HG02943 (cell line): ENCODE measurements at regions not wholly inside any gene's neighbourhood (a gene's known extent, or its start where the extent isn't known, plus 50 kb on each side); places are given as distances from the start of the nearest gene placed in this dataset.
"Not testable (repeated sequence)": the region's sequence is repeated elsewhere in the genome, so short reads cannot be mapped to it uniquely, and the experiment has no call there.

Source experiments
- ATAC-seq: cut with Tn5 transposase; IDR thresholded peaks from one replicate; pipeline ENCODE4 v1.9.1; 2021; ENCODE audit warnings: mild to moderate bottlenecking, low read depth, moderate library complexity; ENCODE audit not compliant: unreplicated experiment

DNA sequence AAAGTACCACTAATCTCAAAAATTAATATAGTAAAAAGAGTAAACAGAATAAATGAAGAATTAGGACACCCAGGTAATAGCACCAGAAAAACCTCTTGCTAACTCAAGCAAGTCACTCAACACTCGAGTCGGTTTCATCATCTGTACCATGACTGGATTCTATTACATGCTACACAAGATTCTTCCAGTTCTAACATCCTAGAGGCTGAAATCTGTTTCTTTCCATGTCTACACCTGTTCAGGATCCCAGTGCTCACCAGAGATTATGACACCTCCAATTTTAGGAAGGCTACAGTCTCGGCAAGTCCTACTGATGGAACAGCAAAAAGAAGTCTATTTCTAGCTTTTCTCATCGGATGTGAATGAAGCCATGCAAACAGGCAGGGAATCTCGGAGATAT is 95.3 kb upstream of the ANK3 start:
- no peak for ATAC-seq

DNA sequence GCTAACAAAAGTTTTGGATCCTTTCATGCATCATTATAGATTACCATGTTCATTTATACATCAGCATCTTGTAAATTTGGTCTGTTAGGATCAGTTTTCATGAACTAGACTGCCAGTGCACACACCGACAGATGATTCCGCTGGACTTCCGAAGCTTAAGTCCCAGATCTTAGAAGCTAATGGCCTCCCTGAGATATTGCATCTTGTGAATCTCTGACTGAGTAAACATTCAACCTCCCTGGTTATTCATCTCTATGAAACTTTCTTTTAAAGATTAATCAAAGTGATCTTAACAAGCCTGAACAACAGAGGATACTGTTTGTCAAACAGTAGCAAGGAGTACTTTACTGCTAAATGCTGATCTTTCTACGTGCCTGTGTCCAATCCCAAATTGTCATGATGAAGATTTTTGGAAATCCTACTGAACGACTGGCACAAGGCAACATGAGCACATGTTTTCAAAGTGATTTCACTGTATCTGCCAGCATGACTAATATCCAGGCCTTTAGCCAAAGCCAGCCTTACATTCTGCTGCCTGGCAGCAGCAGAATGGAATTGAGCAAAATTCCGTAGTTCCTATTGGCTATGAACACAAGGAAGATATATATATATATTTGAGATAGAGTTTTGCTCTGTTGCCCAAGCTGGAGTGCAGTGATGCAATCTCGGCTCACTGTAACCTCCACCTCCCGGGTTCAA is 91.3 kb upstream of the ANK3 start:
- ATAC-seq, result no peak

DNA sequence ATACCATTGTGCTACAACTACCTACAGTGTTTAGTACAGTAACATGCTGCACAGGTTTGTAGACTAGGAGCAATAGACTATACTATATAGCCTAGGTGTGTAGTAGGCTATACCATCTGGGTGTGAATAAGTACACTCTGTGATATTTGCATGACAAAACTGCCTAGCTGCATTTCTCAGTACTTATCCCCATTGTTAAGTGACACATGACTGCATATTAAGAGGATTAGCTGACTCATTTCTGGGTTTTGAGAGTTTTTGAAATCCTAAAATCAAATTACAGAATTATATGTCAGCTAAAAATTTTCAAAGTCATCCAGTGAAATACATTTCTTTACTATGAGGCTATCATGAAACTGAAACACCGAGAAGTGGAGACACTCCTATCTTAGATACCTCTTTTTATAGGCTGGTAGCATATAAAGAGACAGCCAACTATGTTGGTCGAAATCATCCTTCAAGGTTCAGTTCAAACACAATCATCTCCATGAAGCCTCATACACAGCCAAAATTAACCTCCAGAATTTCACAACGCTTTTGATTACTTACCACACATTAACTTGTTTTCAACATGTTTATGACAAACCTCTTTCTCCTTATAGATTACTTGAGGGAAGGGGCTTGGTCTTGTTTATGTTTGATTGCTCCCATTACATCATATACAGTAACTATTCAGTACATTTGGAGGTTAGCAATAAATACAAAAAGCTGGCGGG is 89.8 kb upstream of the ANK3 start:
- ATAC-seq, result no peak

DNA sequence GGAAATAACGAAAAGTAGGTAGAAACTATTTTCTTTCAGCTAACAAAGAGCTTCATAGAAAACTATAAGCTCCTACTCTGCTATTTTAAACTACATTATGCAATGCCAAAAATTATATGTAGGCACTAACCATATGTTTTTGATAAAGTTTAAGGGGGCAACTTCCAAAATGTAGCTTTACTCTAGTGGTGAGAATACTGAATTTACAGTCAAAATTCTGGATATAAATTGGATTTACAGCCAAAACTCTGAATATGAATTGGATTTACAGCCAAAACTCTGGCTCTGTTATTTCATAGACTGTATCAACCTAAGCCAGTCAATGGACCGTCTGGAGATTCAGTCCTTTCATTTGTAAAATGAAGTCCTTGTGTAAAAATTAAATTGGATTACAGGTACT is 86.8 kb upstream of the ANK3 start:
- ATAC-seq, result no peak

DNA sequence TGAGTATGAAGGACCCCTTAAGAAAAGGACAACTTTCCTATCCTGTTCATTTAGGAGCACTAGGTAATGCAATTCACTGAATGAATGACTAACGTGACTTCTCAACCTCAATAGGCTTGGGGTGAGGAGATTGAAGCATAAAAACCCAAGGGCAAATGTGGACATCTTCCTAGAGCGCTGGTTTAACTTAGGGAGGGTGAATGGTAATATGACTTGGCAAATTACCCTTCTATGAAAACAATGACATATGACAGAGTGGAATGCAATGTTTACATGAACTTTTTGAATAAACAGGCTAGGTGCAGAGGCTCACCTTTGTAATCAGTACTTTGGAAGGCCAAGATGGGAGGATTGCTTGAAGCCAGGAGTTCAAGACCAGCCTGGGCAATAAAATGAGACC is 83.9 kb upstream of the ANK3 start:
- no peak for ATAC-seq

DNA sequence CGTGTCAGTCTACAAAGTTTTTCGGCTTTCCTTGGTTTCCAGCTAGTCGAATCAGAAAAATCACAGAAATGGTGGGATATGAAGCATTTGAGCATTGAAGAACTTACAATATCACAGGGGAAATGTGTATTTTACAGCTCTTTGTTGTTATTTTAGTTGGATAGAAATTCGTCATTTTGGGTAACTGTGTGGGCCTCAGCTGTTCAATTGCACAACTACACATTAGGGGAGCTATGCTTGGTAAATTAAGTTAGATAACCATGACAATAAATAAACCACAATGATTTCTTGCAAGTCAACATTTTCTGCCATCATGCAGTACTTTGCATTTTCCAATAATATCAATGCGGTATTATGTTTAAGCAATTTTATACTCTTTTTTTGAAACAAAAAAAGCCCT is 80.4 kb upstream of the ANK3 start:
- ATAC-seq, result no peak

DNA sequence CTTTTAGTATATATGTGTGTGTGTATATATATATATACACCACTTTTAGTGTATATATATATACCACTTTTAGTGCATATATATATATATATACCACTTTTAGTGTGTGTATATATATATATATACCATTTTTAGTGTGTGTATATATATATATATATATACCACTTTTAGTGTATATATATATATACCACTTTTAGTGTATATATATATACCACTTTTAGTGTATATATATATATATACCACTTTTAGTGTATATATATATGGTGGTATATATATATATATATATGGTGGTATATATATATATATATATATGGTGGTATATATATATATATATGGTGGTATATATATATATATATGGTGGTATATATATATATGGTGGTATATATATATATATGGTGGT is 79.5 kb upstream of the ANK3 start:
- ATAC-seq, result not testable (repeated sequence)

DNA sequence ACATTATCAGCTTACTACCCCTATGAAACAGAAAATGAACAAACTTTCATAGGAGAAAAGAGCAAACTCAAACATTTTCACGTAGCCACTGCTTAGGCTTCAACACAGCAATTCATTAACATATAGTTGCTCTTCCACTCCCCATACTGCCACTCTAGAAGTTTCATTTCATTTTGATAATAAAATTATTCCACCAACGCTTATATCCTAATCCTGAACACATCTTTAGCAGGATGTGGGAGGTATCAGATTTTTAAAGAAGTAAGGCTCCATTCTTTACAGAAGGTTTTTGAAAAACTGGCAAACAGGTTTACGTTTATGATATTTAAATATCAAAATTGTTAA is 77.5 kb upstream of the ANK3 start:
- ATAC-seq, result no peak

DNA sequence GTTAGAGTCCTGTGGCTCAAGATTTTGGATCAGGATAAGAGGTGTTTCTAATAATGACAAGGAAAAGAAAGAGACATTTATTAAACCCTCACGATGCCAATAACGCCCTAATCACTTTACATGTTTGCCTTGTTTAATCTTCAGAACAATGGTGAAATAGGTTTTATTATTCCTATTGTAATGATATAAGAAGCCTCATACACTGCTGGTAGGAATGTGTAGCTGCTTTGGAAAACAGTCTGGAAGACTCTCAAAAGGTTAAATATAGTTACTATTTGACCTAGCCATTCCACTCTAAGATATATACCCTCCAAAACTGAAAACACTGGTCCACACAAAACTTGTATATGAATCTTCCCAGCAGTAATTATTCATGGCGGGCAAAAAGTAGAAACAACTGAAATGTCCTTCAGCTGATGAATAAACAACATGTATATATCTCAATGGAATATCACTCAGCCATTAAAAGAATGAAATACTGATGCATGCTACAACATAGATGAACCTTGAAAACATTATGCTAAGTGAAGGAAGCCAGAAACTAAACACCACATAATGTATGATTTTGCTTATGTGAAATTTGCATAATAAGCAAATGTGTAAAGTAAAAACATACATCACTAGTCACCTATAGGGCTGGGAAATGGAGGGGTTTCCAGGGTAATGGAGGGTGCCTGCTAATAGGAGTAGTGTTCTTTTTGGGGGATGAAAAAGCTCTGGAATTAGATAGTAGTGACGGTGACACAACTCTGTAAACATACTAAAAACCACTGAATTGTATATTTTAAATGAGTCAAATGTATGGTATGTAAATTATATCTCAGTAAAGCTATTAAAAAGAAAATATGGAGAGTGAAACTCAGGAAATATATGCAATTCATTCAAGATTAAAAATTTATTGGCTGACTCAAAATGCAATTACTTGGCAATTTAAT is 76.9 kb upstream of the ANK3 start:
- no peak for ATAC-seq

DNA sequence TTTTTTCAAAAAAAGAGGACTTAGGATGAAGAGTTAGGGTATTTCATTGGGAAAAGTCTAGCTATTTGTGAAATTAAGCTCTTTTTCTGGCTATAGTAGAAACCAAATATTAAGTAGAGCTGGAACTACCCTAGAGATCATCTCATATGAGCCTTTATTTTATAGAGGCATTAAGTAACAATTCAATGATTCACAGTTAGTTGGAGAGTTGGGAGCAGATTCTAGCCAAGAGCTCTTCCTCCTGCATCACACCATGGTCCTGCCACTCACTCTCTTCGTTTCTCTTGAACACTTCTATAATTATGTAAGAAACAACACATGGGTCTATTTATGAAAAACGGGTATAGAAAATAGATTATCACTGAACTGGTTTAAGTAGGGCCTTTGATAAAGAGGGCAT is 76.1 kb upstream of the ANK3 start:
- ATAC-seq, result no peak

DNA sequence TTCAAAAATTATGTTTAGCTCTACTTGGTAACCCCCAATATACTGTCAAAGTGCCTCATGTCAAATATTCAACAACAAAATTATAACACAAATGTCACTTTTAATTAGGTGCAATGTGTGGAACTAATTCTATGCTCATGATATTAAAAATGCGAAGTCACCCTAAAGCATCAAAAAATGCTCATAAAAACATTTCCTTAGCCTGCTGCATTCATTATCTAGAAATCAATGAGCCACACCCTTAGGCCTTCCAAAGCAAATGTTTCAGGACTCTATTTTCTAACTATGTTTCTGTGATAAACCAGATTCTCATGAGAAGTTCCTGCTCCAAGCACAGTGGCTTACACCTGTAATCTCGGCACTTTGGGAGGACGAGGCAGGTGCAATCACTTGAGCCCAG is 75.0 kb upstream of the ANK3 start:
- ATAC-seq, result no peak

DNA sequence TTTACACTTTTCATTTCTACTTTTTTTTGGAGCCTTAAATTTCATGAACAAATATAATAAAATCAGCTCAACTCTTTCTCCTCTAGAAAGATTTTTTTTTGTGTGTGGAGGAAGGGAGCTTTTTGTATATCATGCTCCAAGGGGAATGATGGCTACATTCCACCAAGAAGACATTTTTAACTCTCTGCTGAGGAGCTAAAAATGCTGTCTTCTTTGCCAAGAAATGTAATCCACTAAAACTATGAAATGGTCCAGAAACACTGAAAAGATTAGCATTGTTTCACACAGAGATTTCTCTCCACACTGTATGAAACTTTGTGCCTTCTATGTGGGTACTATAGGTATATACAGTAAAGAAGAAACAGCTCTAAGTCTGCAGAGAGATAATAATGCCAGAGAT is 74.1 kb upstream of the ANK3 start:
- ATAC-seq, result no peak

DNA sequence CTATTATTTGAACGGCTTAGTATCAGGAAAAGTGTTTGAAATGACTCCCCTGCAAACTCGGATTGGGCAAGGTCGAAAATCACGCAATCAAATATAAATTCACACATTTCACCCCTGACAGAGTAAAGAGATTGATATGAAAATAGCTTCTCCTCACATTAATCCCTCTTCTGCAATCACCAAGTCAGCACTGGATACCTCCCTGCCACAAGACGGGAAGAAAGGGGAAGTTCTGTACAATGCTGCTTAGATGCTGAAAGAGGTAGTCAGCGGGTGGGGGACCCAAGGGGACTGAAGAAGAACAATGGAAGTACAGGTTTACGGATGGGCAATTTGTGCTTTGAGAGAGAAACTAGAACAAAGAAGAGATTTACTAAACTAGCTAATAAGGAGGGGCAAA is 72.0 kb upstream of the ANK3 start:
- no peak for ATAC-seq

DNA sequence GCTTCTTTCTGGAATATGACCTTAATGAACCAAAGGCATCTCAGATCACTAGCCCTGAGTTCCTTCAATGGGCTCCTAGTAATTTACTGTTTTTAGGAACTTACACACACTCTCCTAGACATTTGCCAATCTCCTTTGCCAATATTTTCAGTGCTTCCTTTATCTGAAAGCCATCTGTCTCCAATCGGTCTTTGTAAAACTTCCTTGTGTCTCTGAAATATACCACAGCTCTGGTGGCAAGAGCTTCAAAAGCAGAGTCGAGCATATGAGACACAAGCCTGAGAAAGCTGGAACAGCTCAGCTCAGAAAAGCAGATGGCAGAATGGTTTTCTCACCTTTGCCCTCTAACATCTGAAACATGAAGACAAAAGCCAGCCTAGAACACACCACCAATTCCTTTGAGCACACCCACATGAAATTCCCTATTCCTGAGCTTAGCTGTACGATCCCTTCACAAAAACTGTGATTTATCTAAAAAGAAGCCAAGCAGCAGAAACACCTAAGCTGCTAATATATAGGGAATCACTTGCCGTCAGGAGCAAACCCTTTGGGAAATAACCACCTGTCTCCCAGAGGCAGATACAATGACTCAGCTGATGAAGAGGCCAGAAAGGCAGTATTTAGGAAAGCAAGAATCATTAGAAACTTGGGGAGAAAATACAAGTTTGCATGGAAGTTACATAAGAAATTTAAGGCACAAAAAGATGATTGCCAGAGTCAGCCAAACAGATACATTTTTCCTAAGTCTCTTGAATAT is 70.2 kb upstream of the ANK3 start:
- ATAC-seq, result no peak

DNA sequence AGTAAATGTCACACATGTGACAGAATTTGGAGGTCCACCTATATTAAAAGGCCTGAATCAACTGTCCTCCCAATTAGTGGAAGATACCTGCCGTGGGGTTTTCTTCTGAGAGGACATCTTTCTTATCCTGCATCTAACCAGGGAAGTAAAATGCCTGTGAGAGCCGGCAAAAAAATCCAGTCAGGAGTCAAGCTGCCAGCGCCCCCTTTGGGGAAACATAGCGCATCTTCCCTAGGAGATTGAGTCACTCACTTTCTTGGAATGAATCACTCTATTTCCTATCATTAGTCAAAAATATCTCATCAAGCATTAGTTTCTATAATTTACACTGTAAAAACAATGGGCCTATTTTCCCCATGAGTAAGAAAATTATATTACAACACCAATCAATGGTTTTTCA is 66.4 kb upstream of the ANK3 start:
- no peak for ATAC-seq

DNA sequence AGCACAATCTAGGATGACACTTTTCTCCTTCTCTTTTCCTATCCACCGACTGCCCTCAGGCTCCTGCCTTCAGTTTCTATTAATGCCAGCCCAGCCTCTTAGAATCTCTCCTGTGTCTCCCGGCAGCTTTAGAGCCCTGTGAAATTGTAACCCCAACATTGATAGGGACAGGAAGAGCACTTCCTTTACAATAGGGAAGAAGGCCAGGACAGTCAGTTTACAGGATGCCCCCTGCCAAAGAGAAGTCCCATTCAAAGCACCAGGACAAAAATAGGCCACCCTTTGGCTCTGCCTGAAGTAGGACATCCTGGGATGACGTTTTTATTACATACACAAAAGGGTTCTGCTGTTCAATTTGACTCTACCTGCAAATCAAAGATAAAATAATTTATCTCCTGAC is 64.7 kb upstream of the ANK3 start:
- no peak for ATAC-seq

DNA sequence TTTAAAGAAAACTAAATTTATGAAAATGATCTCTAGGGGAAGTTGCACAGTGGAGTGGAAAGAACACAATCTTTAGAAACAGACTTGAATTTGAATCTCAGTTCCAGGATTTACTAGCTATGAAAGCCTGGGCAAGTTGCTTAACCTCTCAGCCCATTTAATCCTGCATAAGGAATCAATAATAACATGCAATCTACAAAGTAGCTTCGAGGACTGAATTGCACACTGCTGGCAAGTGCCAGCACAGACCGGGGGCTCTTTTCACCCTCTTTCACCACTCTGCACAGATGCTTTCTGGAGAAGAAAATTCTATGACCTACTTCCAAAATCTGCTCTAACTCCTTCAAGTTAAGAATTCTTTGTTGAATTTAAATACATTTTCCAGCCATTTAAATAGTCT is 63.4 kb upstream of the ANK3 start:
- no peak for ATAC-seq

DNA sequence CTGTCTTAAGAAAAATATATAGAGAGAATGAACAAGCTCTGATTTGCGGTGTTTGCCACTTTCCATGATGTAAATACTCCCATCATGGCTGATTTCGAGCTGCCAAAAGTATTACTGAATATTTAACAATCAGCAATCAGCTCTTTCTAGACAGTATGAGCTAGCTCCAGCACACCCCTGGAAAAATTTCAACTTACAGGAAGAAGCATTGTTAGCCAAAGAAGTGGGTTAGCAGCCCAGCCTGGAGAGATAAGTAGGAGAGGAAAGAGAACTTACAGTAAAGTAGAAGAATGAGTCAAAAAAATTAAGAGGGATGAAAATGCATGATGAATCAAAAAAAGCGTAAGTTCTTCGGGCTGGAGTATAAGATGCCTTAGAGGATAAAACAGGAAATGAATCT is 60.6 kb upstream of the ANK3 start:
- no peak for ATAC-seq

DNA sequence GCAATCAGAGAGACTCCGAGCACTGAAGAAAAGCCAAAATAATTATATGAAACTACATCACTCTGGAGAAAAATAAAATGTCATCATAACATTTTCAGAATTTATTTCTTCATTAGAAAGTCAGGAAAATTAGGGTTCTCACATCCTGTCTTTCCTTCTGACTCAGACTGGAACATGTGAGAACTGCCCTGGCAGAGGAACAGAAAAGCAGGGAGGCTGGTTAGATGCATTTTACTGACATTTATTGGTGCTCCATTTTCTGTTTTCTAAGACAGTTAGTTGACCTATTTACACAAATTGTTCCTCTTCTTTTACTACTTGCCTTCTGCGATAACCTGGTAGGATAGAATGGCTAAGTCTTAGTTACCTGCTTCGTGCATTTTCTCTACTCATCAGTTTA is 58.6 kb upstream of the ANK3 start:
- no peak for ATAC-seq

DNA sequence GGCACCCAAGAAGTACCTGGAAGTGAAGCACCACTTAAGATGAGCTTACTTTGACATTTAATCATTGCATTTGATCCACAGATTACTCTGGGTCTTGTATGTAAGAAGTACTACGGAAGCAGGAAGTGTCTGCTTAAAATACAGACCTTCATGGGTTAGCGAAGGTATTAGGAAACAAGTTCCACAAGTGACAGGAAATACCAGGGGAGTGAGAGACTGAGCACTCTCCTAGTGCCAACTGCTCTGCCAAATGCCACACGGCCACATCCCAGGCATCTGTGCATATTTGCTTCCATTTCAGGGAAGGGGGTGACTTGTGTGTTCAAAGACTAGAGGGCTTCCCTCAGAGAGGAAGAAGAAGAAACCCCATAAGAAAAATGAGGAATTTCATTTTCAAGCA is 57.2 kb upstream of the ANK3 start:
- no peak for ATAC-seq
